ENCODE measurements at regions not wholly inside any gene's neighbourhood (a gene's known extent, or its start where the extent isn't known, plus 50 kb on each side); places are given as distances from the start of the nearest gene placed in this dataset.

- no peak for TF ChIP-seq CTCF (IDR thresholded peaks at IDR 0.05)
- no peak for TF ChIP-seq POLR2A (IDR thresholded peaks at IDR 0.05)
Measured at GRCh38 chr2:220129391-220129790, 502.0 kb downstream of the SLC4A3 start.
